Bronchial epithelial cell (primary cell): ENCODE measurements at regions not wholly inside any gene's neighbourhood (a gene's known extent, or its start where the extent isn't known, plus 50 kb on each side); places are given as distances from the start of the nearest gene placed in this dataset.
"Not testable (repeated sequence)": the region's sequence is repeated elsewhere in the genome, so short reads cannot be mapped to it uniquely, and the experiment has no call there.

Experiments used
- DNase-seq: peaks from one replicate; pipeline ENCODE4 v3.0.0-alpha.2; 2010; ENCODE audit warnings: low read depth
- FAIRE-seq: peaks from 2 replicates; lab custom pipeline; 2011; peaks lifted over from hg19 to GRCh38; lab: Jason Lieb, UNC
- H3K27me3 ChIP-seq: 2 replicates; pipeline ENCODE4 v1.5.1; 2011; ENCODE audit warnings: low read length; ENCODE audit not compliant: control insufficient read depth, insufficient read depth
- H3K36me3 ChIP-seq: 2 replicates; pipeline ENCODE4 v1.5.1; 2011; ENCODE audit warnings: low read length; ENCODE audit not compliant: control insufficient read depth, insufficient read depth
- H3K4me3 ChIP-seq: 2 replicates; pipeline ENCODE4 v1.5.1; 2011; ENCODE audit warnings: mild to moderate bottlenecking, low read depth, low read length, control low read depth
- CTCF ChIP-seq: IDR thresholded peaks from 2 replicates; pipeline ENCODE4 v1.5.1; 2011; ENCODE audit warnings: mild to moderate bottlenecking, moderate library complexity, low read length, control low read depth, inconsistent platforms; ENCODE audit not compliant: insufficient read depth, severe bottlenecking

DNA sequence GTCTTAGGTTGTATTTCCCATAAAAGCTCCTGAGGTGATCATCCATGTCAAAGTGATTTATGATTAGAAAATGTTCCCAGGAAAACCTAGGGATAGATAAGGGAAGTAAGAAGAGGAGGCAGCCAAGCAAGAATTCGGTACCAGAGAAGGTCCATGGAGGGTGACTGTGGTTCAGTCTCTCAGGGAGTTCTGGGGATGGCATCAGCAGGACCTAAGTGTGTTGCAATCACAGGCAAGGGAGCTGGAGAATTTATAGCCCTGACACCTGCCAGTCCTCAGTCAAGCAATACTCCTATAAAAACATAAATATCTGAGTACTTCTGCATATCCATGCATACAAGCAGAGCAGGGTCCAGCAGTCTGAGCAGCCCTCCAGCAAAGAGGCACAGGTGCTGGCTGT lies 95.6 kb upstream of the TOPAZ1 start:
- Histone ChIP-seq H3K4me3 (no peak overlapping the region), H3K27me3 (no peaks in the 10 kb centered on the region), H3K36me3 (no peaks in the 10 kb centered on the region)
- FAIRE-seq (no peak), DNase-seq (no peak)
- TF ChIP-seq CTCF: no peak

GRCh38 chr3:44159696-44160300 lies 81.9 kb upstream of the TOPAZ1 start:
- no peak overlapping the region for H3K4me3 ChIP-seq
- DNase-seq (no peak), FAIRE-seq (no peak)
- H3K36me3 ChIP-seq: no peaks in the 10 kb centered on the region
- no peak for TF ChIP-seq CTCF
- peaks cover 4% of the 10 kb centered on the region for H3K27me3 ChIP-seq

- DNase-seq (no peak), FAIRE-seq (no peak)
- Histone ChIP-seq H3K4me3 (no peak overlapping the region), H3K27me3 (peaks cover 4% of the 10 kb centered on the region), H3K36me3 (no peaks in the 10 kb centered on the region)
- TF ChIP-seq CTCF: no peak
These were observed 80.9 kb upstream of the TOPAZ1 start for GRCh38 chr3:44160818-44161217.

DNA sequence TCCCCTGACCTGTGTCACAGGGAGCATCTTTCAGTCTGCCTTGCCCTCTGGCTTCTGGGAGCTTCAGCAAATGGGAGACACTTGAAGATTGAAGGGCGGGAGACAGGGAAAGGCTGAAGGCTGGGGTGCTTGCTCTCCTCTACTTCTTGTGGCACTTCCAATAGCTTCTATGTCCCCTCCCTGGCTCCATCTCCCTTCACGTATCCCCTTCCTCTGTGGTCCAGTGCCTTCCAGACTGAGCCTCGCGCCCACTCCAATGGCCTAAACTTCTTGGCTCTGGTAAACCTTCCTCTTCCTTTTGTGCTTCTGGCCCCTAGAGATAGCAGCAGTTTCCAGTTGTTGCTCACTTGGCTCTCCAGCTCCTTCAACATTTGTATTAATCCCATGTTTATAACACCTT lies 69.8 kb upstream of the TOPAZ1 start:
- no peak for DNase-seq
- Histone ChIP-seq H3K4me3 (no peak overlapping the region), H3K36me3 (no peaks in the 10 kb centered on the region), H3K27me3 (no peaks in the 10 kb centered on the region)
- peak; percentile 75 for FAIRE-seq
- no peak for TF ChIP-seq CTCF

DNA sequence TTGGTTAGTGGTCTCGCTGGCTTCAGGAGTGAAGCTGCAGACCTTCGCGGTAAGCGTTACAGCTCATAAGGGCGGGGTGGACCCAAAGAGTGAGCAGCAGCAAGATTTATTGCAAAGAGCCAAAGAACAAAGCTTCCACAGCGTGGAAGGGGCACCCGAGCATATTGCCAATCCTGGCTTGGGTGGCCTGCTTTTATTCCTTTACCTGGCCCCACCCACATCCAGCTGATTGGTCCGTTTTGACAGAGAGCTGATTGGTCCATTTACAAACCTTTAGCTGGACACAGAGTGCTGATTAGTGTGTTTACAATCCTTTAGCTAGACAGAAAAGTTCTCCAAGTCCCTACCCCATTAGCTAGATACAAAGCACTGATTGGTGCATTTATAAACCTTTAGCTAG lies 69.0 kb upstream of the TOPAZ1 start:
- DNase-seq, H3K27me3 ChIP-seq, H3K36me3 ChIP-seq, H3K4me3 ChIP-seq, FAIRE-seq: not testable (repeated sequence)

- FAIRE-seq: no peak
- Histone ChIP-seq H3K36me3 (no peaks in the 10 kb centered on the region), H3K4me3 (no peak overlapping the region), H3K27me3 (no peaks in the 10 kb centered on the region)
- no peak for TF ChIP-seq CTCF
- no peak for DNase-seq
These were observed 68.4 kb upstream of the TOPAZ1 start for GRCh38 chr3:44173263-44173662.
